ENCODE measurements at regions not wholly inside any gene's neighbourhood (a gene's known extent, or its start where the extent isn't known, plus 50 kb on each side); places are given as distances from the start of the nearest gene placed in this dataset.
A peak's percentile ranks its signal among the peaks of the same experiment; 100 is the strongest.

DNA sequence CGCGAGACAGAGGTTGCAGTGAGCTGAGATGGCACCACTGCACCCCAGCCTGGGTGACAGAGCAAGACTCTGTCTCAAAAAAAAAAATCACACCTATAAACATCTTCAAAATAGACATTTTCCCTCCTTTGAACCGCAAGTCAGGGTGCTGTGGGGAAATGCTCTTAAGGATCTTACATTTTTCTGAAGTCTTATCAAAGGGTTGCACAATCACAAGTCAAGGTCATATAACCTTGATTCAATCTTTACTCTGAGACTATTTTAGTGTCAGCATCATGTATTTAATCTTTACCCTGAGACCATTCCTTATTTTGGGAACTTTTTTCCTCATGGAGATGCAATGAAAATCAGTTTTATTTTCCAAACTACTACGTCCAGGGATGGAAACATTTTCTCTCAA lies 62.8 kb upstream of the RANBP3L start:
- H3K4me3 ChIP-seq (ENCODE audit: low read depth, low read length), result no peak overlapping the region
- no peak for DNase-seq (ENCODE audit: low read depth, low spot score)
- no peak for TF ChIP-seq CTCF (IDR thresholded peaks at IDR 0.05; ENCODE audit: low read depth, low read length)
- in situ Hi-C loops (cut with HindIII; ENCODE audit: low sequenced_read_pairs), result no loop called here

DNA sequence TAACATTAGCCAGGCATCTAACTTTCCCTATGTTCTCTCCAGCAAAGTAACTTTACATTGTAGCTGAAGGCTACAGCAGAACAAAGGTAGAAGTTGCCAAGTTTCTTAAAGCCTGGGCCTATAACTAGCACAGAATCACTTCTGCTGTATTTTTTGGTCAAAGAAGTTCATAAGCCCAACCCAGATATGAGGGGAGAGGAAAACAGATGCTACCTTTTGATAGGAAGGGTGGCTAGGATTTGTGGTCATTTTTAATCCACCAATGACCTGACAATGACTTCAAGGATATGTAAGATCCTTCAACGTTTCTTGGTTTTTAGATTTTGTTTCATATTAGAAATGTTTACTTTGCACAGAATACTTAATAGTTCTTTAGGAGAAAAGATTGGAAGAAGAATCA lies 64.2 kb upstream of the RANBP3L start:
- no peak for DNase-seq (ENCODE audit: low read depth, low spot score)
- no peak overlapping the region for H3K4me3 ChIP-seq (ENCODE audit: low read depth, low read length)
- TF ChIP-seq CTCF (IDR thresholded peaks at IDR 0.05; ENCODE audit: low read depth, low read length), result no peak
- in situ Hi-C loops (cut with HindIII; ENCODE audit: low sequenced_read_pairs), result no loop called here

GRCh38 chr5:36366883-36367282 lies 65.2 kb upstream of the RANBP3L start:
- H3K4me3 ChIP-seq (ENCODE audit: low read depth, low read length), result no peak overlapping the region
- no peak for TF ChIP-seq CTCF (IDR thresholded peaks at IDR 0.05; ENCODE audit: low read depth, low read length)
- peak; percentile 76 for DNase-seq (ENCODE audit: low read depth, low spot score)
- in situ Hi-C loops (cut with HindIII; ENCODE audit: low sequenced_read_pairs), result no loop called here

GRCh38 chr5:36367524-36367923 lies 65.8 kb upstream of the RANBP3L start:
- in situ Hi-C loops (cut with HindIII; ENCODE audit: low sequenced_read_pairs), result no loop called here

GRCh38 chr5:36369219-36369690 lies 67.6 kb upstream of the RANBP3L start:
- DNase-seq (ENCODE audit: low read depth, low spot score), result peak; percentile 58
- H3K4me3 ChIP-seq (ENCODE audit: low read depth, low read length), result no peak overlapping the region
- in situ Hi-C loops (cut with HindIII; ENCODE audit: low sequenced_read_pairs), result no loop called here
- no peak for TF ChIP-seq CTCF (IDR thresholded peaks at IDR 0.05; ENCODE audit: low read depth, low read length)

More at GRCh38 chr5:36367524-36367923, 65.8 kb upstream of the RANBP3L start:
- DNase-seq (ENCODE audit: low read depth, low spot score), result peak; percentile 69
- H3K4me3 ChIP-seq (ENCODE audit: low read depth, low read length), result no peak overlapping the region
- TF ChIP-seq CTCF (IDR thresholded peaks at IDR 0.05; ENCODE audit: low read depth, low read length), result no peak

DNA sequence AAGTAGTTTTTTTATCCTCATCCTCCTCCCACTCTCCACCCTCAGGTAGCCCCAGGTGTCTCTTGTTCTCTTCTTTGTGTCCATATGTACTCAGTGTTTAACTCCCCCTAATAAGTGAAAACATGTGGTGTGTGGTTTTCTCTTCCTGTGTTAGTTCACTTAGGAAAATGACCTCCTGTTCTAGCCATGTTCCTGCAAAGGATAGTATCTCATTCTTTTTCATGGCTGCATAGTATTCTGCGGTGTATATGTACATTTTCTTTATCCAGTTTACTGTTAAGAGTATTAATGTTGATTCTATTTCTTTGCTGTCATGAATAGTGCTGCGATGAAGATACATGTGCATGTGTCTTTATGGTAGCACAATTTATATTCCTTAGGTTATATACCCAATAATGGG lies 68.4 kb upstream of the RANBP3L start:
- in situ Hi-C loops (cut with HindIII; ENCODE audit: low sequenced_read_pairs), result no loop called here
- TF ChIP-seq CTCF (IDR thresholded peaks at IDR 0.05; ENCODE audit: low read depth, low read length), result no peak
- no peak overlapping the region for H3K4me3 ChIP-seq (ENCODE audit: low read depth, low read length)
- DNase-seq (ENCODE audit: low read depth, low spot score), result no peak

DNA sequence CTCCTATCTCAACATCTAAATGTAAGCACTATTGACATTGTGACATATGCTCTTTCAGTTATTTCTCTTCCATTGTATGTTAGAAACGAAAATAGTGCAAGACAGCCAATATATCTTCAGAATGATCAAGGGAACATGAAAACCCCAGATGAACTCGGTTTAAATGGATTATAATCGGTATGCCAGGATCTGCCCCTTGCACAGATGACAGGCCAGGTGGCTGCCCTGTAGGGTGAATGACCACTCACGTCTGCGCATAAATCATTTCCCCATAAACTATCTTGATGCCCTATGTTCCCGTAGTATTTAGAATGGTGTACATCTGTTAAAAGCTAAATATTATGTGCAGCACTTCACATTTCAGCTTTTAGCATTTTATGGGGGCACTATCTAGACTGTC lies 69.7 kb upstream of the RANBP3L start:
- TF ChIP-seq CTCF (IDR thresholded peaks at IDR 0.05; ENCODE audit: low read depth, low read length), result no peak
- H3K4me3 ChIP-seq (ENCODE audit: low read depth, low read length), result no peak overlapping the region
- in situ Hi-C loops (cut with HindIII; ENCODE audit: low sequenced_read_pairs), result no loop called here
- DNase-seq (ENCODE audit: low read depth, low spot score), result no peak

Data from astrocyte of the spinal cord (primary cell).